ENCODE measurements at regions not wholly inside any gene's neighbourhood (a gene's known extent, or its start where the extent isn't known, plus 50 kb on each side); places are given as distances from the start of the nearest gene placed in this dataset.

DNA sequence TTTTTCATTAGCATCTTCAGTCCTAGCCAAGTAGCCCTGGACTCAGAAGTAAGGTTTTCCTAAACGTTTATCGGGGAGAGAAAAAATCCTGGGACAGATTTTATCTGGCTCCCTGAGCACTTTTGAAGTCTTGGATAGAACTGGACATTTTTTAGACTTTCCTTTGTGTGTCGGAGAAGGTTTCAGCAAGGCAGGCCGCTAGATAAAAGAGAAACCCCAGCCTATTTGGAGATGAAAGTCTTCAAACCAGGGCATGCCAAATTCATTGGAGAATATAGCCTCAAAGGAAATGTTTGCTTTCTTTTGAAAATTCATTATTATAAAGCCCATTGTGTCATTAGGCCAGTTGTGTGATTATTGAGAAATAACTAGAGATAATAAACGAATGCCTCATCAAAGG lies 228.1 kb downstream of the BAMBI start:
- TF ChIP-seq, protein P1, sequence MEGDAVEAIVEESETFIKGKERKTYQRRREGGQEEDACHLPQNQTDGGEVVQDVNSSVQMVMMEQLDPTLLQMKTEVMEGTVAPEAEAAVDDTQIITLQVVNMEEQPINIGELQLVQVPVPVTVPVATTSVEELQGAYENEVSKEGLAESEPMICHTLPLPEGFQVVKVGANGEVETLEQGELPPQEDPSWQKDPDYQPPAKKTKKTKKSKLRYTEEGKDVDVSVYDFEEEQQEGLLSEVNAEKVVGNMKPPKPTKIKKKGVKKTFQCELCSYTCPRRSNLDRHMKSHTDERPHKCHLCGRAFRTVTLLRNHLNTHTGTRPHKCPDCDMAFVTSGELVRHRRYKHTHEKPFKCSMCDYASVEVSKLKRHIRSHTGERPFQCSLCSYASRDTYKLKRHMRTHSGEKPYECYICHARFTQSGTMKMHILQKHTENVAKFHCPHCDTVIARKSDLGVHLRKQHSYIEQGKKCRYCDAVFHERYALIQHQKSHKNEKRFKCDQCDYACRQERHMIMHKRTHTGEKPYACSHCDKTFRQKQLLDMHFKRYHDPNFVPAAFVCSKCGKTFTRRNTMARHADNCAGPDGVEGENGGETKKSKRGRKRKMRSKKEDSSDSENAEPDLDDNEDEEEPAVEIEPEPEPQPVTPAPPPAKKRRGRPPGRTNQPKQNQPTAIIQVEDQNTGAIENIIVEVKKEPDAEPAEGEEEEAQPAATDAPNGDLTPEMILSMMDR (IDR thresholded peaks at IDR 0.05): no peak
- no peak for TF ChIP-seq POLR2AphosphoS5 (IDR thresholded peaks at IDR 0.05)
- no peak for TF ChIP-seq POLR2A (IDR thresholded peaks at IDR 0.05; ENCODE audit: low read depth)
- TF ChIP-seq EP300 (IDR thresholded peaks at IDR 0.05): no peak
